ENCODE measurements at regions not wholly inside any gene's neighbourhood (a gene's known extent, or its start where the extent isn't known, plus 50 kb on each side); places are given as distances from the start of the nearest gene placed in this dataset.

DNA sequence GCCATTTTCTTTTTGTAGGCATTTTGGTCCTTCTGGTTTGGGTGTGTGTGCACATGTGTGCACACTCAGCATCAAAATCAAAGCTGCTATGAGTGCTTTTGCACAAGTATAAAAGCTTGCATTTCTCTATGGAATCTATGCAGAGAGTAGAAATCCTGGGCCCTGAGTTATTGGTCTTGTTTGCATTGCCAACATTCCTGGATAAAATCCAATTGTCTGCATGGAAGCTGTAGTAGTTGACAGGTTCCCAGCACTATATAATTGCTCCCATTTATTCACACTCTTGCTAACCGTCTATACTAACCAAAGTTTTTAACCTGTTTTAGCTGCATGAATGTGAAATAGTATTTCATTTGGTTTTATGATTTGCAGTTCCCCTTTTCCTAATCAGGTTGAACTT, 277.0 kb downstream of the FOXA2 start:
- no peak overlapping the region for H3K27ac ChIP-seq (ENCODE audit: low read depth, low read length)
- H3K9me3 ChIP-seq (ENCODE audit: control insufficient read depth, insufficient read depth, low read length): no peaks in the 10 kb centered on the region
- TF ChIP-seq, protein P1, sequence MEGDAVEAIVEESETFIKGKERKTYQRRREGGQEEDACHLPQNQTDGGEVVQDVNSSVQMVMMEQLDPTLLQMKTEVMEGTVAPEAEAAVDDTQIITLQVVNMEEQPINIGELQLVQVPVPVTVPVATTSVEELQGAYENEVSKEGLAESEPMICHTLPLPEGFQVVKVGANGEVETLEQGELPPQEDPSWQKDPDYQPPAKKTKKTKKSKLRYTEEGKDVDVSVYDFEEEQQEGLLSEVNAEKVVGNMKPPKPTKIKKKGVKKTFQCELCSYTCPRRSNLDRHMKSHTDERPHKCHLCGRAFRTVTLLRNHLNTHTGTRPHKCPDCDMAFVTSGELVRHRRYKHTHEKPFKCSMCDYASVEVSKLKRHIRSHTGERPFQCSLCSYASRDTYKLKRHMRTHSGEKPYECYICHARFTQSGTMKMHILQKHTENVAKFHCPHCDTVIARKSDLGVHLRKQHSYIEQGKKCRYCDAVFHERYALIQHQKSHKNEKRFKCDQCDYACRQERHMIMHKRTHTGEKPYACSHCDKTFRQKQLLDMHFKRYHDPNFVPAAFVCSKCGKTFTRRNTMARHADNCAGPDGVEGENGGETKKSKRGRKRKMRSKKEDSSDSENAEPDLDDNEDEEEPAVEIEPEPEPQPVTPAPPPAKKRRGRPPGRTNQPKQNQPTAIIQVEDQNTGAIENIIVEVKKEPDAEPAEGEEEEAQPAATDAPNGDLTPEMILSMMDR (IDR thresholded peaks at IDR 0.05; ENCODE audit: low read depth, low read length): no peak
- DNase-seq (ENCODE audit: low read depth, low spot score): no peak
- ChIA-PET POLR2A (no interaction called here), CTCF (no interaction called here)
- H3K27me3 ChIP-seq (ENCODE audit: control insufficient read depth, insufficient read depth, low read length): no peaks in the 10 kb centered on the region
- no peak overlapping the region for H3K4me3 ChIP-seq (ENCODE audit: low read depth, low read length)

DNA sequence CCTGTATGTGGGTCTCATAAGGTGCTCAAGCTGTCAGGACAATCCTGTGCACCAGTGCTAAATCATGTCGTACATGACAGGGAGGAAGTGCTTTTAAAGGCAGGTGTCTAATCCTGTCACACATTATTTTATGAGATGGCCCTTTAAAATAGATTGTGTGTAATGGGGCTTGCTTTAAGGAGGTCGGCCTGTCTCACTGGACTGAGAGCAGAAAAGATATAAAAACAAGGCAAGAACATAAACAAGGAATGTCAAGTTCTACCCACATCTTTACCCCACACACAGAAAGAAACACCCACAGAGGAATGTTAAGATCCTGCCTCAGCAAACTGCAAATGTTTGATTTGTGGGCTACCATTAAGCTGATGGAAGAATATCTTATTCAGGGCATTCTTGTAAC, 279.0 kb downstream of the FOXA2 start:
- no peaks in the 10 kb centered on the region for H3K27me3 ChIP-seq (ENCODE audit: control insufficient read depth, insufficient read depth, low read length)
- ChIA-PET POLR2A (no interaction called here), CTCF (no interaction called here)
- TF ChIP-seq, protein P1 (IDR thresholded peaks at IDR 0.05; ENCODE audit: low read depth, low read length): no peak
- no peak overlapping the region for H3K27ac ChIP-seq (ENCODE audit: low read depth, low read length)
- no peaks in the 10 kb centered on the region for H3K9me3 ChIP-seq (ENCODE audit: control insufficient read depth, insufficient read depth, low read length)
- no peak overlapping the region for H3K4me3 ChIP-seq (ENCODE audit: low read depth, low read length)
- no peak for DNase-seq (ENCODE audit: low read depth, low spot score)

DNA sequence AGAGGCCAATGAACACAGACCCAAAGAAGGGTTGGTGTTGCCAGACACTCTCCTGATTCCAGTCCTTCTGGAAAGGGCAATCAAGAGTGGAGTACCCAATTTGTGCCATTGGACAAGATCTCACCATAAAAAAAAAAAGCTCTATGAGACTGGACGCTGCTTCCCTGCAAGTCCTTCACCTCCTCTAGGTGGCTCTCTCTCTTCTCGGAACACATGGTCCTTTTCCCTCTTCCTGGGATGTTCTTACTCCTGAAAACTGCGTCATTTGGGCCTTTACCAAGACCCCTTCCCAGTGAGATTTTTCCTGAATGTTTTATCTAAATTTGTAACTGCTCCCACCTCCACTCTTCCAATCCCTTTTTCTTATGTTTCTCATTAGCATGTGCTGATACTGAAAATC, 280.8 kb downstream of the FOXA2 start:
- ChIA-PET CTCF (no interaction called here), POLR2A (no interaction called here)
- TF ChIP-seq, protein P1 (IDR thresholded peaks at IDR 0.05; ENCODE audit: low read depth, low read length): no peak
- H3K4me3 ChIP-seq (ENCODE audit: low read depth, low read length): no peak overlapping the region
- H3K27ac ChIP-seq (ENCODE audit: low read depth, low read length): no peak overlapping the region
- no peaks in the 10 kb centered on the region for H3K27me3 ChIP-seq (ENCODE audit: control insufficient read depth, insufficient read depth, low read length)
- no peaks in the 10 kb centered on the region for H3K9me3 ChIP-seq (ENCODE audit: control insufficient read depth, insufficient read depth, low read length)
- DNase-seq (ENCODE audit: low read depth, low spot score): no peak

- ChIA-PET POLR2A (no interaction called here), CTCF (no interaction called here)
- Histone ChIP-seq H3K9me3 (ENCODE audit: control insufficient read depth, insufficient read depth, low read length) (peaks cover under 1% of the 10 kb centered on the region; the same call in 1 of the 2 replicates), H3K27ac (ENCODE audit: low read depth, low read length) (no peak overlapping the region), H3K27me3 (ENCODE audit: control insufficient read depth, insufficient read depth, low read length) (no peaks in the 10 kb centered on the region), H3K4me3 (ENCODE audit: low read depth, low read length) (no peak overlapping the region)
- no peak for DNase-seq (ENCODE audit: low read depth, low spot score)
- TF ChIP-seq, protein P1 (IDR thresholded peaks at IDR 0.05; ENCODE audit: low read depth, low read length): no peak
Observed at GRCh38 chr20:22302039-22302438, 282.3 kb downstream of the FOXA2 start.

GRCh38 chr20:22293886-22294285, 290.5 kb downstream of the FOXA2 start:
- TF ChIP-seq, protein P1 (IDR thresholded peaks at IDR 0.05; ENCODE audit: low read depth, low read length): no peak
- Histone ChIP-seq H3K9me3 (ENCODE audit: control insufficient read depth, insufficient read depth, low read length) (peaks cover 20% of the 10 kb centered on the region), H3K27ac (ENCODE audit: low read depth, low read length) (no peak overlapping the region), H3K4me3 (ENCODE audit: low read depth, low read length) (no peak overlapping the region), H3K27me3 (ENCODE audit: control insufficient read depth, insufficient read depth, low read length) (no peaks in the 10 kb centered on the region)
- no peak for DNase-seq (ENCODE audit: low read depth, low spot score)
- ChIA-PET POLR2A (no interaction called here), CTCF (no interaction called here)
